ENCODE measurements at regions not wholly inside any gene's neighbourhood (a gene's known extent, or its start where the extent isn't known, plus 50 kb on each side); places are given as distances from the start of the nearest gene placed in this dataset.

DNA sequence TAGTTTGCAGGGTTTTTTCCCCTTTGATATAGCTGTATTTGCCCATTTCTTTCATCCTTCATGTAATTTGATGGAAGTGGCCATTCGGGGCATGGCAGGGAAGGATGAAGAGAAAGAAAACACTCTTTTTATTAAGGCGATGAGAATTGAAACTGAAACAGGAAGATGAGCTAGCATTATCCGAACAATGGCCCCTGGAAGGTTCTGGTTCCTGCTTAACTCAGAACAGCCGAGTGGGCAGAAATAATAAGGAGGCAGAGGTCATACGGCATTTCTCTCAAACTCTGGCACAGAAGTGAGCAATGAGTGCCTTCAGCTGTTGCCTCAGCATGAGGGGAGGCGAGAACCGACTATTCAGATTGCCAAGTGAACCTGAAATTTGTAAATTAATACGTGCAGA is 113.2 kb upstream of the MYO3A start (continued):
- no peak for TF ChIP-seq CTCF (IDR thresholded peaks at IDR 0.05; ENCODE audit: control extremely low read depth in 1 of 3, insufficient read depth in 1 of 3, low read depth in 1 of 3, low read length in 3 of 3)
- TF ChIP-seq SIX5 (IDR thresholded peaks at IDR 0.05; ENCODE audit: low read depth, low read length) = no peak
- no peak for TF ChIP-seq FOSL1 (IDR thresholded peaks at IDR 0.05; ENCODE audit: insufficient read depth, low read depth, low read length)
